ENCODE measurements at regions not wholly inside any gene's neighbourhood (a gene's known extent, or its start where the extent isn't known, plus 50 kb on each side); places are given as distances from the start of the nearest gene placed in this dataset.

DNA sequence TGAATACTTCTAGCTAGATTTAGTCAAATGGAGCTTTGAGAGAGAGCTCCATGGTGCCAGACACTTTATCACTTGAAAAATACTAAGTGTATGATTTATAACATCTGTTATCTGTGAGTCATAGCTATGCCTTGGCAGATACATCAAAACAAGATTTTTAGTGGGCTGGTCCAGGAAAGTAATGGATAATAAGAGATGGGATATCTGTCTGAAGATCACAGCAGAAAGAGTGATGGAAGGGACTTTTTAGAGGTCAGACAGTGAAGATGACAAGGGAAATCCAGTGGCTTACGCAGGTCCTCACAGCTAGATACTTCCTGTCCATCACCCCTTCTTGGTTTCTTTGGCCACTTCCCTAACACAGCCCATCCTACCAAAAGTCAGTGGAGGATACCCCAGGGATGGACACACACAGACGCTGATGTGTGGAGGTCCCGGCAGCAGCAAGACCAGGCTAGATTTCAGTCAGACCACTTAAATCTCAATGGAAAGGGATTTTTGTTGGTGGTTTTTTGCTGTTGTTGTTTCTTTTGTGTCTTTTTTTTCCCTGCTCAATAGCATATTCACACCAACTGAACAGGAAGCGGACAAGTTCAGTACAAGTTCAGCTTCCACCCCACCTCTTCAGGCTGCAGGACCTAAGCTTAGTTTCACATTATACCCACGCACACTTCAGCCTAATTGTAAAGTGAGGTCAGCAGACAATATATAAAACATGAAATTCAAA is 209.3 kb downstream of the ALDH8A1 start:
- DNase-seq (ENCODE audit: low read depth in 2 of 2) = no peak

- no peak for DNase-seq (ENCODE audit: low read depth in 2 of 2)
These were observed 209.9 kb downstream of the ALDH8A1 start for GRCh38 chr6:134740027-134740373.

- peak in 1 of 2 experiments; percentile 36 for DNase-seq (ENCODE audit: low read depth in 2 of 2)
These were observed 210.4 kb downstream of the ALDH8A1 start for GRCh38 chr6:134739299-134740026.

GRCh38 chr6:134738211-134738885 is 211.6 kb downstream of the ALDH8A1 start:
- no peak for DNase-seq (ENCODE audit: low read depth in 2 of 2)

DNA sequence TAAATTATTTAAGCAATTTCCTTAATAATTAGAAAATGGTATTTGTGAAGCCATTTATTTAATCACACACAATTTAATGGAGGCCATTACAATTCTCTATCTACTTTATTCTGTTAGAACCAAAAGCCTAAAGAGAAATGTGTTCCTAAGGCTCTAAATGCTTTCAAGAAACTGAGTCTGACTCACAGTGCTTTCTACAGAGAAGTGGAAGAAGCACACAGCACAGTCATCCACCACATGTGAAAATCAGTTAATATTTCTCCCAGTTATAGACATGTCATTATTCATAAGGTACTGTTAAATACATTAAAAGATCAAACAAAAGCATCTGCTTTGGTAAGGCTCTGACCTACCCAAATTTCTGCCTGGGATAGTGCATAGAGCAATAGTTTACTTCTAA is 214.4 kb downstream of the ALDH8A1 start:
- DNase-seq (ENCODE audit: low read depth in 2 of 2) = no peak

GRCh38 chr6:134734312-134734869 is 215.5 kb downstream of the ALDH8A1 start:
- DNase-seq (ENCODE audit: low read depth in 2 of 2) = no peak

- DNase-seq (ENCODE audit: low read depth in 2 of 2) = no peak
These were observed 216.1 kb downstream of the ALDH8A1 start for GRCh38 chr6:134733801-134734200.

GRCh38 chr6:134732763-134733162 is 217.1 kb downstream of the ALDH8A1 start:
- DNase-seq (ENCODE audit: low read depth in 2 of 2) = no peak

DNA sequence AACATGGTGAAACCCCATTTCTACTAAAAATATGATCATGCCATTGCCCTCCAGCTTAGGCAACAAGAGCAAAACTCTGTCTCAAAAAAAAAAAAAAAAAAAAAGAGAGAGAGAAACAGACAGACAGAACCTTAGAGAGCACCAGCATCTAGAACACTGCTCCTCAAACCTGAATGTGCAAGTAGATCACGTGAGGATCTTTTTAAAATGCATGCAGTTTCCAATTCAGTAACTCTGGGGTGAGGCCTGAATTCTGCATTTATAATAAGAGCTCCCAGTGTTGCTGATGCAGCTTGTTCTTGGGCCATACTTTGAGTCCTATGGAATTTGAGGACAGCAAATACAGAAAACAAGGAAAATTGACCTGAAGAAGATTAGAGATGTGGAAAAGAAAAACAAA is 218.3 kb downstream of the ALDH8A1 start:
- no peak for DNase-seq (ENCODE audit: low read depth in 2 of 2)

GRCh38 chr6:134730013-134730412 is 219.9 kb downstream of the ALDH8A1 start:
- no peak for DNase-seq (ENCODE audit: low read depth in 2 of 2)

DNA sequence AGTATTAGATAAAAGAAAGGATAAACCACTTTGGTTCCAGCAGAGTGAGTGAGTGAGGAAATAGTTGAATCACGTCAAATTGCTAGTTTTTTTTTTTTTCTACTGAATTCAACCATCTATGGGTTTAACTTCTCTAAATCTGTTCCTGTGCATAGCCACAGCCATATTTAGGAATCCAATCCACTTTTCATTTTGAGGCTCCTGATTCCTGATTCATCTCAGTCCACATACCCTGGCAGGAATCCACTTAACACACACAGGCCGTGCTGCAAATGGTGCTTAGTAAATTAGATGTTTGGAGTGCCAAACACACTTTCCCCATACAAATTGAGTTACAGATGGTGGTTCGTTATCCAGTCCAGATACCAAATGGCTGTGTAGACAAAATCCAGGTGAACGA is 220.3 kb downstream of the ALDH8A1 start:
- DNase-seq (ENCODE audit: low read depth in 2 of 2) = no peak

DNA sequence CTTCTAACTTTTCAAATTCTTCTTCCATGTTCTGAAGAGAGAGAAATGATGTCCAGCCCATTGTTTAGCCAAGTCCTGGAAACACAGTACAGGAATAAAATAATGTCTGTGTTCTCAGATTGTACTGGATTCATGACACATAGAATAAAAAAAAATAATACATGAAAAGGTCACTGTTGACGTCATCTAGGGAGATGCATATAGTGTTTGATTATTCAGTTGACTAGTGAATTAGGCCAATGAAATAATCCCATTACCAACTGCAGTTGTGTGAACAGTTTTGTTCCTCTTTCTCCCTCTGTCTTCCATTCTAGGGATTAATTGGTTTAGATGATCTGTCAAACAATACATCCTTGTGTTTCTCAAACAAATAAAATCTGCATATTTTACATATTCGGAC is 222.8 kb downstream of the ALDH8A1 start:
- no peak for DNase-seq (ENCODE audit: low read depth in 2 of 2)

GRCh38 chr6:134725590-134725989 is 224.3 kb downstream of the ALDH8A1 start:
- DNase-seq (ENCODE audit: low read depth in 2 of 2) = no peak

GRCh38 chr6:134724771-134725340 is 225.0 kb downstream of the ALDH8A1 start:
- DNase-seq (ENCODE audit: low read depth in 2 of 2) = no peak

- DNase-seq (ENCODE audit: low read depth in 2 of 2) = peak in 1 of 2 experiments; percentile 45
These were observed 226.6 kb downstream of the ALDH8A1 start for GRCh38 chr6:134723081-134723871.

DNA sequence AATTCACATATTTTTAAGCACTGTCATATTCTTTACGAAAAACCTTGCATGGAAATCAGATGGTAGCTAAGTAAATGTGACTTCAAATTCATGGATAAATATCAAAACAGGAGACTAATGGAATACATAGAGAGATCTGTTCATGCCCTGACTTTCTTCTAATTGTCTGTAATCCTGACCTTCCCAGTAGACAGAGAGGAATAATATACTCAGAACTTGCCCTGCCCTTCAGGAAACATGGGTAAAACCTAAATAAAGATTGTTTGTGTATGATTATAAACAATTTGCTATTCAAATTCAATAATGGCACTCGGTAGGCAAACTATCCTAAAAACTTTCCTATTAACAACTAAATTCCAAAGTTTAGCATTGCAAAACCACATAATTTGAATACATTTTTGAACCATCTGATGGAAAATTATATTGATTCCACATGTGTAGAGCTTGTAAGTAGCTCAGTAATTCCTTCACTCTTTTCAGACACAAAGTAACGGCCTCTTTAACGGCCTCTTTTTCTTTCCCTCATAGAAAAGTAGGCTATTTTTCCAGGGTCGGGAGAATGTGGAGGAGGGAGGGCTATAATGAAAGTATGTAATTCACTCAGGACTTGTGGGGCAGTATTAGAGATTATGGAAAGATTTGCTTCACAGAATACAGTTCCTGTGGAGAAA is 227.6 kb downstream of the ALDH8A1 start:
- DNase-seq (ENCODE audit: low read depth in 2 of 2) = peak; percentile 80 to 82

- peak; percentile 75 to 77 for DNase-seq (ENCODE audit: low read depth in 2 of 2)
These were observed 228.9 kb downstream of the ALDH8A1 start for GRCh38 chr6:134721060-134721405.

- DNase-seq (ENCODE audit: low read depth in 2 of 2) = no peak
These were observed 229.4 kb downstream of the ALDH8A1 start for GRCh38 chr6:134720353-134721059.

- no peak for DNase-seq (ENCODE audit: low read depth in 2 of 2)
These were observed 230.0 kb downstream of the ALDH8A1 start for GRCh38 chr6:134719911-134720310.

- DNase-seq (ENCODE audit: low read depth in 2 of 2) = no peak
These were observed 230.6 kb downstream of the ALDH8A1 start for GRCh38 chr6:134719286-134719685.
